ENCODE measurements at regions not wholly inside any gene's neighbourhood (a gene's known extent, or its start where the extent isn't known, plus 50 kb on each side); places are given as distances from the start of the nearest gene placed in this dataset.

GRCh38 chr3:20490996-20491395 is 305.0 kb upstream of the SGO1 start:
- Histone ChIP-seq H3K27me3 (ENCODE audit: insufficient read depth, low read length) (no peaks in the 10 kb centered on the region), H3K4me2 (ENCODE audit: low read length) (no peak overlapping the region), H4K20me1 (ENCODE audit: insufficient read depth) (no peaks in the 10 kb centered on the region), H3K79me2 (ENCODE audit: insufficient read depth, low read length) (no peaks in the 10 kb centered on the region), H3K4me3 (replicated peaks in 1 of 2; ENCODE audit: low read depth in 1 of 2, low read length in 2 of 2) (no peak overlapping the region), H3K9me3 (ENCODE audit: control insufficient read depth in 1 of 2, insufficient read depth in 1 of 2, low read depth in 1 of 2, low read length in 2 of 2) (no peaks in the 10 kb centered on the region), H3K36me3 (ENCODE audit: control insufficient read depth in 1 of 2, insufficient read depth in 2 of 2, low read length in 2 of 2) (no peaks in the 10 kb centered on the region), H3K27ac (ENCODE audit: low read depth, low read length) (no peak overlapping the region), H3K9ac (ENCODE audit: low read length) (no peak overlapping the region), H3K9me2 (ENCODE audit: insufficient read depth) (no peaks in the 10 kb centered on the region), H2AFZ (ENCODE audit: low read depth, low read length, poor library complexity, severe bottlenecking) (no peak overlapping the region), H3K4me1 (ENCODE audit: control insufficient read depth in 1 of 2, insufficient read depth in 2 of 2, low read length in 2 of 2) (no peaks in the 10 kb centered on the region)
- ATAC-seq (no peak), DNase-seq (ENCODE audit: low read depth, low spot score) (no peak)
- TF ChIP-seq YY1 (IDR thresholded peaks at IDR 0.05; ENCODE audit: extremely low read depth, insufficient replicate concordance, low read depth, low read length) (no peak), EZH2 (IDR thresholded peaks at IDR 0.05) (no peak)
- BruUV-seq (replicated peaks) = no TSS peak
- intact Hi-C loops (cut with micrococcal nuclease) = no loop called here
- RAD21 ChIA-PET (ENCODE audit: low non-redundant PET in 1 of 2, low total read pairs in 2 of 2, uncharacterized antibody in 2 of 2, unreplicated experiment in 2 of 2) = no interaction called here
- CTCF ChIA-PET = no interaction called here
- POLR2A ChIA-PET = no interaction called here

GRCh38 chr3:20488151-20488550 is 302.1 kb upstream of the SGO1 start:
- Histone ChIP-seq H3K36me3 (ENCODE audit: control insufficient read depth in 1 of 2, insufficient read depth in 2 of 2, low read length in 2 of 2) (no peaks in the 10 kb centered on the region), H4K20me1 (ENCODE audit: insufficient read depth) (no peaks in the 10 kb centered on the region), H3K27ac (ENCODE audit: low read depth, low read length) (no peak overlapping the region), H3K4me3 (replicated peaks in 1 of 2; ENCODE audit: low read depth in 1 of 2, low read length in 2 of 2) (no peak overlapping the region), H3K9me3 (ENCODE audit: control insufficient read depth in 1 of 2, insufficient read depth in 1 of 2, low read depth in 1 of 2, low read length in 2 of 2) (no peaks in the 10 kb centered on the region), H3K9me2 (ENCODE audit: insufficient read depth) (no peaks in the 10 kb centered on the region), H3K79me2 (ENCODE audit: insufficient read depth, low read length) (no peaks in the 10 kb centered on the region), H3K27me3 (ENCODE audit: insufficient read depth, low read length) (no peaks in the 10 kb centered on the region), H3K9ac (ENCODE audit: low read length) (no peak overlapping the region), H2AFZ (ENCODE audit: low read depth, low read length, poor library complexity, severe bottlenecking) (no peak overlapping the region), H3K4me1 (ENCODE audit: control insufficient read depth in 1 of 2, insufficient read depth in 2 of 2, low read length in 2 of 2) (no peaks in the 10 kb centered on the region), H3K4me2 (ENCODE audit: low read length) (no peak overlapping the region)
- no TSS peak for BruUV-seq (replicated peaks)
- TF ChIP-seq ELF1 (IDR thresholded peaks at IDR 0.05; ENCODE audit: borderline replicate concordance, low read depth) (no peak), ATF3 (IDR thresholded peaks at IDR 0.05) (no peak), ZBTB33 (IDR thresholded peaks at IDR 0.05; ENCODE audit: extremely low read depth, insufficient replicate concordance, low read length) (no peak), ZFX (IDR thresholded peaks at IDR 0.05) (no peak), POLR2AphosphoS5 (IDR thresholded peaks at IDR 0.05; ENCODE audit: low read depth, low read length) (no peak), EZH2 (IDR thresholded peaks at IDR 0.05) (no peak), CTCF (IDR thresholded peaks at IDR 0.05 in 2 of 3, conservative IDR thresholded peaks at IDR 0.05 in 1 of 3; ENCODE audit: borderline replicate concordance in 1 of 3, insufficient read depth in 1 of 3, low read depth in 2 of 3, low read length in 2 of 3) (no peak), TCF7L2 (IDR thresholded peaks at IDR 0.05; ENCODE audit: borderline replicate concordance, extremely low read depth, insufficient read depth, insufficient read length) (no peak), MAX (IDR thresholded peaks at IDR 0.05) (no peak), CBX3 (IDR thresholded peaks at IDR 0.05; ENCODE audit: low read depth) (no peak), SIN3A (IDR thresholded peaks at IDR 0.05; ENCODE audit: low read depth) (no peak), JUND (IDR thresholded peaks at IDR 0.05) (no peak), EZH2phosphoT487 (IDR thresholded peaks at IDR 0.05; ENCODE audit: borderline replicate concordance) (no peak), FOSL1 (IDR thresholded peaks at IDR 0.05; ENCODE audit: low read depth) (no peak), CEBPB (IDR thresholded peaks at IDR 0.05; ENCODE audit: low read depth) (no peak), SP1 (IDR thresholded peaks at IDR 0.05; ENCODE audit: low read depth) (no peak), SRF (IDR thresholded peaks at IDR 0.05; ENCODE audit: low read depth) (no peak)
- no peak for ATAC-seq
- DNase-seq (ENCODE audit: low read depth, low spot score) = no peak
- ChIA-PET CTCF (no interaction called here), RAD21 (ENCODE audit: low non-redundant PET in 1 of 2, low total read pairs in 2 of 2, uncharacterized antibody in 2 of 2, unreplicated experiment in 2 of 2) (no interaction called here), POLR2A (no interaction called here)
- intact Hi-C loops (cut with micrococcal nuclease) = no loop called here

Data from HCT116 (cell line).